Superior temporal gyrus (tissue), 1 donor: ENCODE measurements at regions not wholly inside any gene's neighbourhood (a gene's known extent, or its start where the extent isn't known, plus 50 kb on each side); places are given as distances from the start of the nearest gene placed in this dataset.

Experiments used
- DNase-seq: peaks from one replicate; pipeline ENCODE4 v3.0.0-alpha.2; 2016; ENCODE audit errors: extremely low spot score

- DNase-seq = no peak
Measured at GRCh38 chr11:70026726-70027125, 51.4 kb upstream of the ANO1 start.

DNA sequence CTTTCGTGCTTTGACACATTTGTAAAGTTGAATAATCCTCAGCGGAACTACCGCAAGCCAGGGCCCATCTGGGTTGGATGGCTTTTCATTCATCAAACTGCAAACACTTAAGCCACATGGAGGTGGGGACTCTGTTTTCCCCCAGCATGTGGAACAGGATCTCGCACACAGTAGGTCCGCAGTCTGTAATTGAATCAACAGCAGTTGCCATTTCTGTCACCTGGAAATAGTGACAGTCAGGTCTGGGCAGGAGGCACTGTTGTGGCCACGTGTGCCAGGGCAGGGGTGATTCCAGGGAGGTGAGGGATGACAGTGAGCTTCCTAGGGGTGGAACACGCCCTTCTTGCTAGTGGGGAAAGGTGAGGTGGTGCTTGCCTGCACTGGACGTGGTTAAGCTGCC lies 50.7 kb upstream of the ANO1 start:
- DNase-seq = no peak

DNA sequence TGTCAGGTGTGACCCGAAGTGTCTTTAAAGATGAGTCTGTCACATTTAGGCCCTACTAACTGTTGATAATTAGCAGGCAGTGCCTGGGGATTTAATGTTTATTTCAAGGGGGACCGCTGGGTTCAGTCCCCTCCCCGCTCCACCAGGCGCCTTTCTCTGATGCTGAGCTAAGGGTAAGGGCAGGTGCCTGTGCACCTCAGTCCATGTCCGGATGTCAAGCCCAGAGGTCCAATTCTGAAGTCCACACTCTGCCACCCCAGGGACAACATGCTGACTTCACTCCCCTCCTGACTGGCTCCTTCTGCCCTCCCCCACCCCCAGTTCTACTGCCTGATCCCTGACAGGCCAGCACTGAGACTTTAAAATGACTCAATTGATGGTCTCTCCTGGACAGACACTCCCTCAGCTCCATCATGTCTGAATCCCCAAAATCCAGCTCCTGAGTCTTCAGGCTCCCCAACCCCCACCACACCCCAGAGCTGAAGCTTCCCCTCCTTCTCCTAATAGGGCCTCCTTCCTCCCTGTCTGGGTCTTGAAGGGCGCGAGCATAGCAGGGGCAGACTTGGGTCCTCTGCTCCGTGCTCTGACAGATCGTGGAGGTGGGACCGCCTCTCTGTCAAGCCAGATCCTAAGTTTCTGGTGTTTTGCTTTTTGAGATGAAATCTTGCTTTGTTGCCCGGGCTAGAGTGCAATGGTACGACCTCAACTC lies 49.8 kb upstream of the ANO1 start:
- no peak for DNase-seq
